ENCODE measurements at regions not wholly inside any gene's neighbourhood (a gene's known extent, or its start where the extent isn't known, plus 50 kb on each side); places are given as distances from the start of the nearest gene placed in this dataset.

DNA sequence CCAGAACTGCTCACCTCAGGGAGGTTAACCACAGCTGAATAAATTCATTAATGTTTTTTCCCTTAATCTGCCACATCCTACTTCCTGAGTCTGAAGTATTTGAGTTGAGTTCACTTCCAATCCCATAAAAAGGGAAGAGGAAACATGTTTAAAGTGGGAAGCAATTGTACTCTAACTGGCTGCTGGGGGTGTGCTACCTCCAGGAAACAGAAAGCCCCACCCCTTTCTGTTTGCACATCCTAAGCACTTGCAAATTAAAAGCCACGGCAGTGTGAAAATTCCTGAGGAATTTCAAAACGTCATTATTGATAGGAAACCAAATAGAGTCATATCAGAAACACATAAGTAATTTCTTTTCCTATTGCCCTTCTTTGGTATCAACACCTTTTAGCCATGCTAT is 307.0 kb upstream of the NR5A2 start:
- Histone ChIP-seq H3K4me1 (no peaks in the 10 kb centered on the region), H3K9me3 (no peaks in the 10 kb centered on the region), H3K27me3 (peaks cover 3% of the 10 kb centered on the region; the same call in 1 of the 2 replicates), H3K36me3 (no peaks in the 10 kb centered on the region), H3K4me3 (ENCODE audit: low read depth, low read length) (no peak overlapping the region)
- TF ChIP-seq, protein P1, sequence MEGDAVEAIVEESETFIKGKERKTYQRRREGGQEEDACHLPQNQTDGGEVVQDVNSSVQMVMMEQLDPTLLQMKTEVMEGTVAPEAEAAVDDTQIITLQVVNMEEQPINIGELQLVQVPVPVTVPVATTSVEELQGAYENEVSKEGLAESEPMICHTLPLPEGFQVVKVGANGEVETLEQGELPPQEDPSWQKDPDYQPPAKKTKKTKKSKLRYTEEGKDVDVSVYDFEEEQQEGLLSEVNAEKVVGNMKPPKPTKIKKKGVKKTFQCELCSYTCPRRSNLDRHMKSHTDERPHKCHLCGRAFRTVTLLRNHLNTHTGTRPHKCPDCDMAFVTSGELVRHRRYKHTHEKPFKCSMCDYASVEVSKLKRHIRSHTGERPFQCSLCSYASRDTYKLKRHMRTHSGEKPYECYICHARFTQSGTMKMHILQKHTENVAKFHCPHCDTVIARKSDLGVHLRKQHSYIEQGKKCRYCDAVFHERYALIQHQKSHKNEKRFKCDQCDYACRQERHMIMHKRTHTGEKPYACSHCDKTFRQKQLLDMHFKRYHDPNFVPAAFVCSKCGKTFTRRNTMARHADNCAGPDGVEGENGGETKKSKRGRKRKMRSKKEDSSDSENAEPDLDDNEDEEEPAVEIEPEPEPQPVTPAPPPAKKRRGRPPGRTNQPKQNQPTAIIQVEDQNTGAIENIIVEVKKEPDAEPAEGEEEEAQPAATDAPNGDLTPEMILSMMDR (IDR thresholded peaks at IDR 0.05; ENCODE audit: low read depth, low read length), result no peak
- no peak for DNase-seq

DNA sequence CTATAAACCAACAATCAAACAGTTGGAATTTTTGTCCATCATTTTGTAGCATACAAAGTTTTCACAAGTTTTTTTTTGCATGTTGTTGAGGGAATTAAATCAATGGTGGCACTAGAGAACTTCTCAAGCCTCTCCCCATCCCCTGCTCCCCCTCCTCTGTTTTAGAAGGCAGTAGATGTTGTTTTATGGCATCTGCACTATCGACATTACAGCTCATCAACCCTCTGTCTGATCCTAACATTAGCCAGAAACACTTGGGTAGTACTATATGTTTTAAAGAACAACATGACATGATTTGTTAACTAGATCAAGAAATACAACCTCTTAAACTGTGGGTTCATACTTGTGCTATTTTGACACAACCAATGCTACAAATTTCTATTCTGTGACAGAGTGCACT is 306.5 kb upstream of the NR5A2 start:
- no peaks in the 10 kb centered on the region for H3K9me3 ChIP-seq
- no peak overlapping the region for H3K4me3 ChIP-seq (ENCODE audit: low read depth, low read length)
- H3K4me1 ChIP-seq, result no peaks in the 10 kb centered on the region
- H3K27me3 ChIP-seq, result peaks cover 3% of the 10 kb centered on the region; the same call in 1 of the 2 replicates
- DNase-seq, result no peak
- TF ChIP-seq, protein P1 (IDR thresholded peaks at IDR 0.05; ENCODE audit: low read depth, low read length), result no peak
- no peaks in the 10 kb centered on the region for H3K36me3 ChIP-seq

DNA sequence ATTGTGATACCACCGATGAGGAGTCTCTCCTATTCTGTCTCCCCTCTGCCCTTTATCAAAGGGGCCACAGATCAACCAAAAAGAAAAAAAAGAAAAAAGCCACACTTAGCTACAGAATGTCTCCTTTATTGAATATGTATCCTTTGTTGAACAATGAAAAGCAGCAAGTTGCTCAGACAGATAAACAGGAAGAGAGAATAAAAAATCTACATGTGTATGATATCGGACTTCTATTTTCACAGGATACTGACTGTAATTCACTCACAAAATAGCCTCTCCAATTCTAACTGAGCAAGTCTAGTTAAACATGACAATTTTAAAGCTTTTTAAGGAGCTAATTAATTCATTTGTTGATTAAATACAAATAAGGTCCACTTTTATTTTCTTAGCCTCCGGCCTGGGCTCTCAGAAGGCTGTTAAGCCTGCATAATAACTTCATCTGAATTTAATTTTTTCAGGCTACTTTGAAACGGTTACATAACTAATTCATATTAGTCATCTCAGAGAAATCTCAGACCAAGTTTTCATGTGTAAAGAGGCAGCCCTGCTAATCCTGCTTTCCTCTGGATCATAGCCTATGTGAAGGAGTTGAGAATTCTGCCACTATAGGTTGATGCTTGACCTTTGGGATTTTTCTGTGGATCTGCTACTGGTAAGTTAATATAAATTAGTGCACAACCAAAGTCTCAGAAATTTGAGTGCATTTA is 304.1 kb upstream of the NR5A2 start:
- DNase-seq, result no peak
- TF ChIP-seq, protein P1 (IDR thresholded peaks at IDR 0.05; ENCODE audit: low read depth, low read length), result no peak

DNA sequence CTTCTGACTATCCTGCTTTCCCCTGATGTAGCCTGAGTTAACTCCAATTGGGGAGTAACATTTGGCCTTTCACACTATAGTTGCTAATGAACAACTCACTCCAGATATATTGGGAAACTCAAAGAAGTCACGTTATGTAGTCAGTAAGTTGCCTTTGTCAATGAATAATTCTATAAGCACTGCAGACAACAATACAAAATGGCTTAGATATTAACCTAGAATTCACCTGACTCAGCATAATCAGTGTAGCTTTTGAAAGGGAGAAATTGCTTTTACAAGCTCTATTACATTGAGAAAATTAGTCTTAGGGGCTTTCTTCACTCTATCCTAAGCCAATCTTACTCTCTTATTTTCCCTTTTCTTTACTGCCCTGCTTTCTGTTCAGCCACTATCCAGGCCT is 303.5 kb upstream of the NR5A2 start:
- no peak overlapping the region for H3K4me3 ChIP-seq (ENCODE audit: low read depth, low read length)

More for the DNA sequence above, 304.1 kb upstream of the NR5A2 start:
- Histone ChIP-seq H3K4me3 (ENCODE audit: low read depth, low read length) (no peak overlapping the region), H3K9me3 (no peaks in the 10 kb centered on the region), H3K4me1 (no peaks in the 10 kb centered on the region), H3K36me3 (no peaks in the 10 kb centered on the region), H3K27me3 (no peaks in the 10 kb centered on the region)

DNA sequence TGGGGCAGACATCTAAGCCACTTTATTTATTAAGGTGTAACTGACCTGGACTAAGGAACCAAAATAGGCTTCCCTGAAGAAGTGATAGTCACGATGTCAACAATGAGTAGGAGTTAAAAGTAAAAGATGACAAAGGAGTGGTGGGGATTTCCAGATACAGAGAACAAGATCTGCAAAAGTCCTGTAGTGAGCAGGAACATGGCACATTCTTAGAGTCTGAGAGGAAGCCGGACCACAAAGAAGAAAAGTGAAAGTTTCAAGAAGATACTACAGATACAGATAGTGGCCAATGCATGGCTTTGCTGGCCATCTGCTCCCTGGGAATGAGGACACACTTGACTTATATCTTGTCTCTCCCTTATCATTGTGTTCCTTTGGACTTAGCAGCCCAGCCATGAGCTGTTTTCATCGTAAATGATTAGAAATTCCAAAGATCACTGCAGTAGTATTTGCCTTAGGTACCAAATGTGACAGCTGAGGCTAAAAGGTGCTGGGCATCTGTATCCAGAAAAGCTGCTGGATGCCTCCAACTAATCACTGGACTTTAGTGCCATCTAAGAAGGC is 302.4 kb upstream of the NR5A2 start:
- Histone ChIP-seq H3K4me1 (no peaks in the 10 kb centered on the region), H3K27me3 (no peaks in the 10 kb centered on the region), H3K4me3 (ENCODE audit: low read depth, low read length) (no peak overlapping the region), H3K36me3 (no peaks in the 10 kb centered on the region), H3K9me3 (no peaks in the 10 kb centered on the region)
- no peak for DNase-seq
- TF ChIP-seq, protein P1 (IDR thresholded peaks at IDR 0.05; ENCODE audit: low read depth, low read length), result no peak

More for the DNA sequence above, 303.5 kb upstream of the NR5A2 start:
- Histone ChIP-seq H3K27me3 (no peaks in the 10 kb centered on the region), H3K4me1 (no peaks in the 10 kb centered on the region), H3K9me3 (no peaks in the 10 kb centered on the region), H3K36me3 (no peaks in the 10 kb centered on the region)
- DNase-seq, result no peak
- TF ChIP-seq, protein P1 (IDR thresholded peaks at IDR 0.05; ENCODE audit: low read depth, low read length), result no peak

DNA sequence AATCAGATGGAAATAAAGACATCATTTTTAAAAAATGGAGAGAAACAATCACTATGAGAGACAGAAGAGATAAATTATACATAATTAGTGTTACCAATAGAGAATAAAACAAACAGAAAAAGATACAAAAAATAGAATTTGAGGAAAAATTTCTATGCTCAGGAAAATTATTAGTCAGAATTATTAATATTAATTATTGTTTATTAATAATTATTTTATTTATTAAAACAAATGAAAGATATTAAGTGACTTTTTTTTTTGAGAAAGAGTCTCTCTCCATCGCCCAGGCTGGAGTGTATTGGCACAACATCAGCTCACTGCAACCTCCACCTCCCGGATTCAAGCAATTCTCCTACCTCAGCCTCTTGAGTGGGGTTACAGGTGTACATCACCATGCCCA is 299.8 kb upstream of the NR5A2 start:
- TF ChIP-seq, protein P1 (IDR thresholded peaks at IDR 0.05; ENCODE audit: low read depth, low read length), result no peak
- H3K9me3 ChIP-seq, result no peaks in the 10 kb centered on the region
- H3K4me1 ChIP-seq, result no peaks in the 10 kb centered on the region

More for the DNA sequence above, 299.8 kb upstream of the NR5A2 start:
- Histone ChIP-seq H3K36me3 (no peaks in the 10 kb centered on the region), H3K27me3 (no peaks in the 10 kb centered on the region), H3K4me3 (ENCODE audit: low read depth, low read length) (no peak overlapping the region)
- no peak for DNase-seq

Measured in BE2C (cell line).